GM11168 (cell line): ENCODE measurements at regions not wholly inside any gene's neighbourhood (a gene's known extent, or its start where the extent isn't known, plus 50 kb on each side); places are given as distances from the start of the nearest gene placed in this dataset.

ENCODE experiments used
- in situ Hi-C: fragments of 300-500 bp; cut with MboI; formaldehyde crosslinking; loops from one replicate; pipeline ENCODE4 v1.12.0; 2022; ENCODE audit warnings: low sequenced_read_pairs; ENCODE audit not compliant: unreplicated experiment

- in situ Hi-C loops, result no loop called here
Measured at GRCh38 chr5:54927097-54927746, 58.2 kb downstream of the ESM1 start.

GRCh38 chr5:54924487-54924886 lies 60.9 kb downstream of the ESM1 start:
- in situ Hi-C loops, result no loop called here

DNA sequence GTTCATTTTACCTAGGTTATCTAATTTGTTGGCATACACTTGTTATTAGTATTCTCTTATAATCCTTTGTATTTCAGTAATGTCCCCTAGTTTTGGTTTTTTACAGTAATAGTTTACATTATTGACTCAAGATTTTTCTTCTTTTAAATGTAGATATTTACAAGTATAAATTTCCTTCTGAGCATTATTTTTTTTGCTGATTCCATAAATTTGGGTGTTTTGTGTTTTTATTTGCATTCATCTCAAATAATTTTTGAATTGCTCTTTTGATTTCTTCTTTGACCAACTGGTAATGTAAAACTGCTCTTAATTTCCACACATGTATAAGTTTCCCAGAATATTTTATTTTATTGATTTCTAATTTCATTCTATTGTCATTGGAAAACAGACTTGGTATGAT lies 68.1 kb downstream of the ESM1 start:
- in situ Hi-C loops, result no loop called here

GRCh38 chr5:54915466-54916027 lies 69.8 kb downstream of the ESM1 start:
- in situ Hi-C loops, result no loop called here

- in situ Hi-C loops, result no loop called here
Measured at GRCh38 chr5:54912021-54912420, 73.4 kb downstream of the ESM1 start.

GRCh38 chr5:54909911-54910870 lies 75.2 kb downstream of the ESM1 start:
- in situ Hi-C loops, result no loop called here

- in situ Hi-C loops, result no loop called here
Measured at GRCh38 chr5:54908774-54909525, 76.4 kb downstream of the ESM1 start.

- in situ Hi-C loops, result no loop called here
Measured at GRCh38 chr5:54905942-54906537, 79.4 kb downstream of the ESM1 start.

DNA sequence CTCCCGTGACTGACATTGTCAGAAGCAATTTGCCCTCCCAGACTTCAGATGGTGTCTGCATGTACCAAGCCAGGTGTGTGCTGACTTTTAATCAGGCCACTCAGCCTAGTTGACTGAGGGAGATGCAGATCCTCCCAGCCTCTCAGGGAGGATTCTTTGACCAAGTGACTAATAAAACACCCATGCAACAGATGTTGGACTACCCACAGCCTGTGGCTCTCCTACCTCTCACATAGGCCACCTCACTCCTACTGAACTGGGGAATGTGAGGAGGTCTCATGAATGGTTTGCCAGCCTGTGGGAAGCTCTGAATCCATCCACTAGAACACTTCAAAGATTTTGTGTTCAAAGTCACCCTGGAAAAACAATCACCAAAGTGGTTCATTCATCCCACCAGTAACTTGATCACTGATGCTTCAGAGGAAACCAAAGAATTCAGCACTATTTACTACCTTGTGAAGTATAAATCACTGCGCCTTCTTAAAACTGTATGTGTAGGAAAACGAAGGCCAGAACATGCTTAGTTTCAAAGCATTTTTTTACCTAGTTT lies 80.1 kb downstream of the ESM1 start:
- in situ Hi-C loops, result no loop called here

DNA sequence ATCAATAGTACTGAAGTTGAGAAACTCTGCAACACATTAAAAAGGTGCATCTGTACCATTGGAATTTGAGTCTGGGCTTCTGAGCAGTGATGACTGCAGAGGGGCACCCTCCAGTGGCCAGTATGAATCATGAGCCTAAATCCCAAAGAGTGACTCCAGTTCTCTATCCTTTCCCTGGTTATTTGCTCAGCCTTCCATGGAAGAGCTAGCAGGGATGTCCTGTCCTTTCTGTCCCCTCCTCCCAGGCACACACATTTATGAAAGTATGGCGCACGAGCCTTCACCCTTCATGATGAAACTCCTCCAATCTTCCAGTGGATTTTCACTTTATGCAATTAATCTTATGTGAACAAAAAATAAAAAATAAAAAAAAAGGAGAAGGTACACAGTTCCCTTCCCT lies 81.0 kb downstream of the ESM1 start:
- in situ Hi-C loops, result no loop called here

- in situ Hi-C loops, result no loop called here
Measured at GRCh38 chr5:54902791-54903473, 82.5 kb downstream of the ESM1 start.

GRCh38 chr5:54900984-54901725 lies 84.2 kb downstream of the ESM1 start:
- in situ Hi-C loops, result no loop called here

GRCh38 chr5:54897001-54897400 lies 88.4 kb downstream of the ESM1 start:
- in situ Hi-C loops, result no loop called here

GRCh38 chr5:54895816-54896341 lies 89.5 kb downstream of the ESM1 start:
- in situ Hi-C loops, result no loop called here

- in situ Hi-C loops, result no loop called here
Measured at GRCh38 chr5:54894957-54895815, 90.2 kb downstream of the ESM1 start.

DNA sequence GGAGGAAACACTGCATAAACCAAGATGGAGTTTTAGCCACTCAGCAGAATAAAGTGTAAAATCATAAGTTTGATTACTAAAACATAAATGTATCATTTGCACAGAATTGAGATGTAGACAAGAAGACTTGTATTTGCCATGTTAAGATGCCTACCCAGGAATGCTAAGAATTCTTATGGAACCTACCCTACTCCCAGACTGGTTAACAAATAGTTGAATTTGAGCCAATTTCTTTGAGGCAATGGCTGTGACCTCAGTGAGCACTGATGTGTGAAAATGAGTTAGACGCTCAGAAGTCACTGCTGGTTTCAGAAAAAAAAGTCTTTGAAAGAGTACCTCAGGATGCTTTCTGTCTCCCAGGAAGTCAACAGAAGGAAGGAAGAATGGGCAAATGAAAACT lies 95.6 kb downstream of the ESM1 start:
- in situ Hi-C loops, result no loop called here

- in situ Hi-C loops, result no loop called here
Measured at GRCh38 chr5:54887663-54888062, 97.7 kb downstream of the ESM1 start.
